Fibroblast of skin of right quadriceps (primary cell): ENCODE measurements at regions not wholly inside any gene's neighbourhood (a gene's known extent, or its start where the extent isn't known, plus 50 kb on each side); places are given as distances from the start of the nearest gene placed in this dataset.
"Not testable (repeated sequence)": the region's sequence is repeated elsewhere in the genome, so short reads cannot be mapped to it uniquely, and the experiment has no call there.

Experiments
- DNase-seq: peaks from one replicate; pipeline ENCODE4 v3.0.0-alpha.2; 2013

DNA sequence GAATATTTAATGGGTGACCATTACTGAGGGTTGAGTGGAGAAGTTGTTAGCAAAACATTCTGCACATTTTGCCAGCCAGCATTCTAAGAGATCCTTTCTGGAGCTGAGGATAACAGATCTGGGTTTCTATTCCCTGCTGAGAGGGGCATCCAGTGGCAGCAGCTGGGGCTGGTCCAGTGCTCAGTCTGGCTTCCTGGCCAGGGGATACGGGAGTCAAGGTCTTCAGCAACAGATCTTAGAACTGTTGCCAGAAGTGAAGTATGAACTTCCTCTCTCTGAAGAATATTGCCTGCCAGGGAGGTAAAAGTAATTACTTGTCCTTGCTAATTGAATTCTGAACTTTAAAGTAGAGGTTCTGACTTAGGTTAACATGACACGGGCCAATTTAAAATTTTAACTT lies 568.4 kb downstream of the REEP3 start:
- no peak for DNase-seq

DNA sequence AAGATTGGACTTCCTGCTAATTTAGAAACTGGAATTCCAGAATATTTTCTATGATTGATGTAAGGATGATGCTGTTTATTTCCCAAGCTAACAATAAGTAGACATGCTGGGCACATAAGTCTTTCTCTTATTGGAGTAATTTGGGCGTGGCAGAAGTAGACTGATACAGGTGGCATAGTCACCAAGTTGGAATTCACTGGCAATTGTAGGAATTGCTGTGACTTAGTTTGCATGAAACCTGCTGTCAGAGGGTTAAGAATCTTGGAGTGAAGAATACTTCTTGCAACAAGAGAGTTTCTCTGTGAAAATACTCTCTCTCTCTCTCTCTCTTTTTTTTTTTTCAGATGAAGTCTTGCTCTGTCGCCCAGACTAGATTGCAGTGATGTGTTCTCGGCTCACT lies 569.7 kb downstream of the REEP3 start:
- DNase-seq: no peak

DNA sequence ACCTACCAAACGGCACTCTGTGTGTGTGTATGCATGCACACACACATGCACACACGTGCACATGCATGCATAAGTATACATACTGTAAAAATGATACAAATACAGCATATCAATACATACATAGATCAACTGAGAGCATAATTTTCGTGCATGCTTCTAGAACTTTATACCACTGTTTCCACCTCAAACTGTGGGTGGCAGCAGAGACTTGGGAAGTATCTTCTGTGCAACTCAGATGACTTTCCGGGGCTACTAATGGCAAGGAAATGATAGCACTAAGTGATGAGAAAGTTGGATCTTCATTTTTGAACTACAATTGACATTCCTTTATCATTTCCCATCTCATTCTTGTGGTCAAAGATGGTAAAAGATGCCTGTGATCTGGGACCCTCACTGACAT lies 570.7 kb downstream of the REEP3 start:
- DNase-seq: peak; percentile 45

DNA sequence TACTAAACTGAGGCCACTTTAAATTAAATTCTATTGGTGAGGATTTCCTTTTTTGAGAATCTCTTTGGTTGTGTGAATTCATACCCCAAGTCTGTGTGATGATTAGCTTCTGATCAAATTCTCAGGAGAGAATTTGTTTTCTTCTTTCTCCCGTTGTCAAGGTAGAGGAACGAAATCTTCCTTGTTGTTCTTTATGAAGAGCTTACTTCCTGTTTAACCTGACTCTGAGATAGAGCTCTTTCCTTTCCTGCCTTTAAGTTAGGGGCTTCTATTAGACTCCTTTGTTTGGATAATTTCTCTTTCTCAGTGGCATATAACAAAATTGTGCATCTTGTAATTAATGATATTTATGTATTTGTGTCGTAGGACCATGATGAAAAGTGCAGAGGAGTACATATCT lies 572.1 kb downstream of the REEP3 start:
- DNase-seq: no peak

DNA sequence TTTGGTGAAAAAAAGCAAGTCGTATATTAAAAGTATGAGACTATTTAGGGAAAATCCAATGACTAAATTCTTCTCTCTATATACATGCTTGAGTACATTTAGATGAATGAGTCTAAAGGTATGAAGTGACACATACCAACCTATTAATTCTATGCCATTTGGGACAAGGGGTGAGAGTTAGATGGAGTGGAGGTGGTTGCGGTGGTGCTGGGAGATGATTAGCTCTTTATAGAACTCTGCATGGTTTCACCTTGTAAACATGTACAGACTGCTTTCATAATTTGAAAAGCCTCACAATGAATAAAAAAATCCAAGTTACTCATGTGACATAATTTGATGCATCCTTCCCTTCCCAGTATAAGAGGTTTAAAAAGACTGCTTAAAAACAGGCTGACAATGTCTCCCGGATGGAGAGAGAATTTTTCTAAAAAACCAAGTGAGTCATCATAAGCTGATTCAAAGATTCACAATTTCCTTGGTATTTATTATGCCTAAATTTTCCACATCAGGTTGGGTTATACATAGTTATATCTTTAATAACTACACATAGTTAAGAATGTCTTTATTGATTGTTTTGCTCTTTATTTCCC lies 572.8 kb downstream of the REEP3 start:
- DNase-seq: peak; percentile 53

DNA sequence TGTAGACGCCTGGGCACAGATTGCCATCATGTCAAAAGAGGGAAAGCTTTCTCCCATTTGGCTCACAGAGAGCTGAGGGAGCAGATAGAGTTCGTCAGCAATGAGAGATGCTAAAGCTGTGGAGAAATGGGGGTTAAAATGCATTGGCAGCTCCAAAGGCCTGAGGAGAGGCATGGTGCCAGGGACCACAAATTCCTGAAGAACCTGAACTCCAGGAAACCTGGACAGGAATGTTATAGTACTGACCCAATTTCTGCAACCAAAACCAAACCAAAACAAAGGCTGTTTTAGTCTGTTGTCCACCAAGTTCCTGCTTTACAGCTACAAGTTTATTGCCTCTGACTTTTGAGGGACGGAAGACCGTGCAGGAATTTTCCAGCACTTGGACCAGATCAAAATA lies 575.7 kb downstream of the REEP3 start:
- DNase-seq: peak; percentile 24

DNA sequence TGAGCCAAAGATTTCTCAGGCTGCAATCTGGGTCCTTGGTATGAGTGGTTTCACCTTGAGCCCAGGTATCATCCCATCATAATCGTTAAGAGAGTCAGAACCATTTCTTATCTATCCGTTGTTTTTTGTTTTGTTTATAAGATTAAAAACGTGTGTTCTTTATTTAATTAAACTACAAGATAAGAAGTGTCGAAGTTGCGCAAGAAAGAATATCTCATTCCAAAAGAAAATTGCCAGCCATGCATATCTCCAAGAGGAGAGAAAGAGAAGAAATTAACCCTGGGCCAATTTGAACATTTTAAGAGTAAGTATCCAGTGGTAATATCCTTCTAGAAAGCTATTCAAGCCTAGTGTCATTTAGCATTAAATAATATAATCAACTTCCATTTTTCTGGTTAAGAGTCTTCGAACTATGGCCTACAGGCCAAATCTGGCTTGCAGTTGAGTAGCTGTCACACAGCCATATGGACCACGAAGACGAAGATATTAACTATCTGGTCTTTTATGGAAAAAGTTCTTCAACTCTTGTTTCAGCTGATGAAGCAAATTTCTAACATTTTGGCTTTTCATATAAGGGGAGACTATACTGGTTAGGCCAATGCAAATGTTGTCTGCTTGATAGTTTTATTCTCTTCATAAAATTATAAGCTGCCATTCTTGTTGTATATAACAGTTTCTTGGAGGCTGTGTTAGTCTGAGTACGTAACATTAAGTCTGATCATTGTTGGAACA lies 576.4 kb downstream of the REEP3 start:
- DNase-seq: no peak

DNA sequence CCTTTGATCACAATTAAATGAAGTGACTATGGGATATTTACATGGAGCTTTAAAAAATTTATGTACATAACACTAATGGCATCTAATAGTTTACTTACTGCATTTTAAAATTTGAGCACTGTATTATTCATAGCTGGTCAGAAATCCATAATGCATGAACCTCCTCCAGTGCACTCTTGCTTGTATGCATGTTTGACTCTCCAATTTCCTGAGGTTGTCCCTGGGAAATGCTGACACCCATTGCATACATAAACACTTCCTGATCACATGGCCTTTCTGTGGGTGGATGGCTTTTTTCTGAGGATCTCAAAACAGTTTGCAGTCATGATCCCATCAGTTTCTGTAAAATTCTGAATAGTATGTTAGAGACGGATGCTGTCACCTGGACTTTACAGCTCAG lies 577.8 kb downstream of the REEP3 start:
- DNase-seq: no peak

DNA sequence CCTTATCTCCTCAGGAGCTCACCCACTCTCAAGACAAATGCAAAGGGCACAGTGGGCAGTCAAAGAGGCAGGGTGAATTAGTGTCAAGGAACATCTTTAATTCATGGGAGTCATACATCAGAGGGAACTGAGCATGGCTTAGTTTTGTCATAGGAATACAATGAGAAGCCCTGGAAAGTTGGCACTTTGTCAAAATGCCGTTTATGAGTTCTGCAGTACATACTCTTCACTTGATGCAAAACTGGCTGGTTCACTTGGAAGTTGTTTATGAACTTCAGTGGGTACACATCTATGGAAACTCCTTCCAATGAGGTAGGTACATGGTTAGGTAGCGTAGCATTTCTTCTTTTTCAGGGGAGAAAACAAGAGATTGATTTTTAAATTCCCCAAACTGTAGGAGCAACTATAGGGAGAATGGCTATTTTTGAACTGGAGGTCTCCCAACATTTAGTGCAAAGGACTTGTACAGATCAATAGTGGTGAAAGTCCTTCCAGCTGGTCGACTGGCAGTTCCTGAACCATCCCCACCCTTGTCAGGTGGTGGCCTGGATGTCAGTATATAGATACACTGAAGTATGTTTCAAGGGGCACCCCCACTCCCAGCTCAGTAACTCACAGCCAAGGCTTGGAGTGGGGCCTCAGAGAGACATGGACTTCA lies 580.5 kb downstream of the REEP3 start:
- no peak for DNase-seq

DNA sequence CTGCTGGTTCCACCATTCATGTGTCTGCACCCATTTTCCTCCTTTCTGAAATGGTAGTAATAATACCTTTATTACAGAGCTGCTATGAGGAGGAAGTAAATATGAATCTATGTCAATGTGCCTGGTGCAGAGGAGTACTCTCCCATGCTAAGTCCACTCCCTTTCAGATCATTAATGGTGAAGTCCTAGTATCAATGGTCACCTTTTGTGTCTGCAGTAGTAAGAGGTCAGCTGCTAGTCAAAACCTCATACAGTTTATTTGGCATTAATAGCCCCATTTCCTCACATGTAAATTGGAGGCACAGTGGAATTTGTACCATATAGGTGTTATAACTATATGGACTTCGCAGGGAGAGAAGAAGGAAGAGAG lies 581.0 kb downstream of the REEP3 start:
- no peak for DNase-seq

DNA sequence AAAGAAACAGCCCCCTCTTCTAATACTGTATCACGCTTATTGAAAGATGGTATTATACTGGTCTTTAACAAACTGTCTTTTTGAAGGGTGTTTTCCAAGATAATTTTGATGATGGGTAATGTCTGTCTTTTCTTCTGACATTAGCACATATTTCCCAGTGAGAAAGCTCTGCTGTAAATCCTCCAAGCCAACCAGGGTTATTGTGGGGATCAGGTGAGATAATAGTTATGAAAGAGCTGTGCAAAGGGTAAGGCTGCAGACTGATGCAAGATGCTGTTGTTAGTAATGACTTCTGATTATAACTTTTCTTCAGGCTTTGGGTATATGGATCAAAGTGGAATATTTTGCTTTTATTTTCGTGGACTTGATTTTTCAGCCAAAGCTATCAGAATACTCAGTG lies 581.7 kb downstream of the REEP3 start:
- no peak for DNase-seq

DNA sequence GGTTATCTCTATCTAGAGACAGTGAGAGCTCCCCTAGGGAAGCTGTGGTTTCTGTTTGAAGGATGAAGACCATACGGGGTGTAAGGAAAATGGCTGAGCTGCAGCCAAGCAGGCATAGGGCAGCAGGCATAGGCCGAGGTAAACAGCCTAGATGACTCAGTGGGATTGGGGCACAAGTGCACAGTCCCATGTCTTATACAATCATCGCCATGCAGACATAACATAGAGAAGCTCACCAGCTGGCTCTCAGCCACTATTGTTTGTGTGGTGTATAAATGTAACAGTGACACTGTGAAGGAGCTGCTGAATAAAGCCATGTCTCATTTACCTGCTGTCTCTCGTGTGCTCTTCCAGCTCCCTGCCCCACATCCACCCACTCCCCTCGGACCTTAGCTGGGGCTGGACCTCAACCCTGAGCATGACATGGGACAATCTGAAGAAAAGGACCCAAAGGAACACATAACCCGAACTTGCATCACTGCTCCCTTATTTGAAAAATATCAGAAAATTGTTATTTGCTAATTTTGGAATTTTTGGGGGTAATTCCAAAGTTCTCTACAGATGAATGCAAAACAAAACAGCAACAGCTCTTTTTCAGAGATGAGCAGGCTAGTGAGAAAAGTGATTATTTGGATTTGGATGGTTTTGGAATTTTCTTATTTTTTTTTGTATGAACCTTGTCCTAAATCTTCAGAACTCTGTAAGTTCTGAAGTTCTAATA lies 582.7 kb downstream of the REEP3 start:
- no peak for DNase-seq

DNA sequence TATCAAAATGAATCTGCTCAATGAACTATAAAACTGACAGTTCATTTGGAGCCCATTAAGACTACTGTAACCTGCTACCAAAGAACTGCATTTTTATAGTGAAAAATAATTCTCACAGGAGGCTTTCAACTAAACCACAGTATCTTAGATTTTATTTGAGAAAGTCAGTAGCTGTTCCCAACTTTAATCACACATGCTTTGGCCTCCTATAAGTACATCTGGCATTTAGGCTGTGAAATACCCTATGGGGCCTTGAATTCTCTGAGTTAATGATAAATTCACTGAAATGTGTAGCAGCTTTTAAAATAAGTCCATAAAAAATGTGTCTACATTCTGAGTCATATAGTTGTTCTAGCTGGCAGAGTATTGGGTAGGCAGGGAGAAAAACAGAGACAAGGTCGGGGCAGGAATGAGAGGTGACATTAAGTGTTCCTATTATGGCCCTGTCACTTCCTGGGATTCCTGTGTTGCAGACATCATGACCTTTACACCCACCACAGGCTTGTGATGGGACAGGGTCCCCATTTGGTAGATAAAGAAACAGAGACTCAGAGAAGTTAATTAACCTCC lies 588.8 kb downstream of the REEP3 start:
- DNase-seq: no peak

DNA sequence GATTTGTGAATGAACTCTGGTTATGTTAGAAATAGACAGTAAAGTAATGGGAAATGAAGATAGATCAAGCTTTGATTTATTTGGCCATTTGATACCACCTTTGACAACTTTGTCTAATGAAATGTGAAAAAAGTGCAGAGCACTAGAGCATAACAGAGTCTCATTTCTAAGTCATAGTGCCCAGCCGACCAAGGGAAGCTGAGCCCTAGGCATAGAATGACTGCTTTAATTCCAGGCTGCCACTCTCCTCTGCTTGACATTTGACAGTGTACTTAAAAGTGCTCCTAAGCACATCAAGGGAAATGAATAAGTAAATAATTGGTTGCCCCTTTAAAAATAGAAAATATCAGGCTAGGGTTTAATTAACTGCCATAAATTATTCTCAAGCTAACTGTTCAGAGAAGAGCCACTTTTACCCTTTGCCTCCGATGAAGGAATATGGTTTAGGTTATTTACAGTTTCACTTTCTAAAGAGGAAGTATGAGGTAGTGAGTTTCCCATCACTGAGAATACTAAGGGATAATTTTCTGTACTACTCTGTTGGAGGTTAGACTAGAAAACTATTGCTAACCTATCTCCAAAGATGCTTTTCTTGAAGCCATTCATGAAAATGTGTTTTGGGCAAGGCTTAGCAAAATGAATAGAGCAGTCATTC lies 591.6 kb downstream of the REEP3 start:
- no peak for DNase-seq

DNA sequence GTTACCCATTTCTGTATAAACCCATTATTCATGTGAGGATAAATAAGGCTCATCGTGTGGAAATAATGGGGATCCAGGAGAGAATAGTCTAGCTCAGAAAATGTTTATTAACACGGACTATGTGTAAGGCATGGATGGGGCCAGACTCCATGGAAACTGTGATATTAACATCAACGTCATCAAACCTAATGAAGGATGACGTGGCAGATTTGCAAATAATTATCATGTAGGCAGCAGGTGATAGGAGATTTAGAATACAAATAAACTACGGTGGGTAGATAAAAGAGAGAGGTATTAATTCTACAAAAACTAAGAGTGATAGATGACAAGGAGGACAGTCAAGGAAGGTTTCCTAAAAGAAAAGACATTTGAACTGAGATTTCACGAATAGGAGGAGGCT lies 592.2 kb downstream of the REEP3 start:
- no peak for DNase-seq

DNA sequence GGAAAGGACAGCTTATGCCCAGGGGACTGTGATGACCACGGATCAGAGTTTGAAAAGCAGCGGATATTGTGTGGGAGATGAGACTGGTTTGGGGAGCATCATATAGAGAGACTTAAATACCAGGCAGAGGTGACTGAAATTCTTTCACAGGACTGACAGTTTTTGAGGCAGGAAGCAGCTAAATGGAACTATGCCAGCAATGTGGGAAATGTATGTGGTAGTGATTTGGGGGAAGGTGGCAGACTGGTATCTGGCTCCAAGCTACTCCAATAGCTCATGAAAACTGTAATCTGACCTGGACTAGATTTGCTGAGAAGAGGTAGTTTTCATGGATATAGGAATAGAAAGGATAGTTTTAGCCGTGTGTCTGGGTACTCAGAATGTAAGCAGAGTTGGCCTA lies 592.6 kb downstream of the REEP3 start:
- DNase-seq: peak; percentile 37

DNA sequence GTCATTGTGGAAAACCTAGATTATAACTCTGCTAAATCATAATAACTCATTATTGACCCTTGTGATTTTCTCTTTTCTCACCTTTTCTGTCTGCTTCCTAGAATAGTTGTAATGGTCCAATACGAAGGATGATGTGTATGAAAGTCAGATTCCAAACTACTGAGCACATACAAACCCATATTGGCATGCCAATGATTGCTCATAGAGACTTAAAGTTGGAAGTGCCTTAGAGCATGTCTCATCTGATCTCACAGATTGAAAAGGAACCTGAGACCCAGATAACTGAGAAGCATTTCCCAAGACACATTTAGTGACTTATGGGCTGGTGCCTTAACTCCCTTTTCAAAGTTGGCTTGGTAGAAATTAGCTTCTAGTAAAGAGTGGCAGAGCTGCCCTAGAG lies 594.3 kb downstream of the REEP3 start:
- DNase-seq: no peak

DNA sequence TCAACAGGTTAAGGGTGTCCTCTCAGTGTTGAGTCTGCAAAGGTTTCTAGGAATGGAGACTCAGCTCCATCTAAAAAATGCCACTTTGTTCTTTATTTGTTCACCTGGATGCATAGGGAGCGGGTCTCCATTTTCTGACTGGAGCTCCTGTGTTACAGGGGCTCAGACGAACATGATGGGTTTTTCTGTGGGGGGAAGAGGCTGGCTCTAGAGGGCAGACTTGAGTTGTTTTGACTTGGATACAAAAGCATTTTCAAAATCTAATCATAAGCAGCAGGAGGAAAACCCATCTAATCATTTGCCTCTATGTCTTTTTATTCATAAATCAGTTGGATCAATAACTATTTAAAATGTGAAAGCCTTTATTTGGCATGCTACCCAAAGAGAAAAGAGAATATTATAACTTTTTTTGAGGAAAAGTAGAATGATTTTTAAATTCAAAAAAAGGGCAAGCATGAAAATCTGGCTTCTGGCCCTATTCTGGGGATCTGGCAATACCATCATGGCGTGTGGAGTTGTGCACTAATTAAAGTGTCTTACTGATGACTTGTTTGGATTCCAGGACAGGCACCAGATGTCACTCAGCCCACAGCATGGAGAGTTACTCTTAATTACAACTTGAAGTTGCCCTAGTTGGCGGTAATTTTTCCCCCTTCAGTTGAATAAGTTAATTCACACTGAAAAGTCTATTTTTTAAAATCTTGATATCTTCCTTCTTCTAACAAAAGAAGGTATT lies 594.9 kb downstream of the REEP3 start:
- no peak for DNase-seq

DNA sequence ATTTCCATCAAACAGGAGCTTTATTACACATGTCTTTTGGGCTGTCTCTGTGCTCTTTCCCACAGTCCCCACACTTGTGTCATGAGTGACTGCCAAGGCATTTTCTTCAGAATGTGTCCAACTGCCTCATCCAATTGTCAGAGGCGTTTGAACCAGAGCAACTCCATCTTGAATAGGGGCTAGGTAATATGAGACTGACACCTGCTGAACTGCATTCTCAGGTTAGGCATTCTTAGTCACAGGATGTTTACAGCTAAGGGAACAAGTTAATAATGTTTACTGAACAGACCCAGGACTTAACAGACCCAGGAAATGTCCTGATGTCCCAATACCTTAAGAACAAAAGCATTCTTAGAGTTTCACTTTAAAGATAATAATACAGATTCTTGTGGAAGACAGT lies 595.5 kb downstream of the REEP3 start:
- DNase-seq: no peak

DNA sequence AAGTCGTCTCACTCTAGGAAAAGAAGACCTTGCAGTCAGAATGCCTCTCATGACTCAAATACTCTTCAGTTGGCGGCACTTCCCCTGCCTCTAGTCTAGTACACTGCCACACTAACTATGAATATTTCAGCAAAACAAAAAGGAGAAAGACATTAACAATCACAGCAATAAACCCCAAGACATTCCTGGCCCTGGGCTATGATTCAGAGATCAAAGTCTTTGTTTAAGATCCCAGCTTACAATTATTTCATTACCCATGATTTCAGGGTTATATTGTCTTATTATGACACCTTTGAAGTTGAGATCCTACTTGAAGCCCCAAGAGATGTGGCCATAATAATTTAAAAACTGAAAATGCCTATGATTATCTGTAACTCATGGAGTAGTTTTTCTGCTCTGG lies 597.5 kb downstream of the REEP3 start:
- DNase-seq: no peak

DNA sequence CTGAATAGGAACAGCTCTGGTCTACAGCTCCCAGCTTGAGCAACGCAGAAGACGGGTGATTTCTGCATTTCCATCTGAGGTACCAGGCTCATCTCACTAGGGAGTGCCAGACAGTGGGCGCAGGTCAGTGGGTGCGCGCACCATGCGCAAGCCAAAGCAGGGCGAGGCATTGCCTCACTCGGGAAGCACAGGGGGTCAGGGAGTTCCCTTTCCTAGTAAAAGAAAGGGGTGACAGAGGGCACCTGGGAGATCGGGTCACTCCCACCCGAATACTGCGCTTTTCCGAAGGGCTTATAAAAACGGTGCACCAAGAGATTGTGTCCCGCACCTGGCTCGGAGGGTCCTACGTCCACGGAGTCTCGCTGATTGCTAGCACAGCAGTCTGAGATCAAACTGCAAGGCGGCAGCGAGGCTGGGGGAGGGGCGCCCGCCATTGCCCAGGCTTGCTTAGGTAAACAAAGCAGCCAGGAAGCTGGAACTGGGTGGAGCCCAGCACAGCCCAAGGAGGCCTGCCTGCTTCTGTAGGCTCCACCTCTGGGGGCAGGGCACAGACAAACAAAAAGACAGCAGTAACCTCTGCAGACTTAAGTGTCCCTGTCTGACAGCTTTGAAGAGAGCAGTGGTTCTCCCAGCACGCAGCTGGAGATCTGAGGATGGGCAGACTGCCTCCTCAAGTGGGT lies 599.2 kb downstream of the REEP3 start:
- not testable (repeated sequence) for DNase-seq

DNA sequence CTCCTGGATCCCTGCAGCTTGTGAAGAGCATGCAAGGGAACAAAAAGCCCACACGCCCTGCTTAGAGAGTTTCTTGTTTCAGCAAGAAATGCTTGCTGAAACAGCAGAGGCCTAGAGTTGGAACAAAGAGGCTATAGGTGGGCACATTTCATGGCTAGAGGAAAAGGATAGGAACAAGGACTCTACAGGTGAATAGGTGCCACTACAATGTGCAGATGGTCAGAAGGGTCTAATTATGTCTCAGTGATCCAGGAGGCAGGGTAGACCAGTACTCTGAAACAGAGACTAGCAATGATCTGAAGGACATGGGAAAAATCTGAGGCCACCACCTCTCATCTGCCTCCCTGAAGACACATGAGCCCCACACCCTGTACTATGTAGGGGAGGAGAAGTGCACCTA lies 609.0 kb downstream of the REEP3 start:
- no peak for DNase-seq
